ENCODE measurements at regions not wholly inside any gene's neighbourhood (a gene's known extent, or its start where the extent isn't known, plus 50 kb on each side); places are given as distances from the start of the nearest gene placed in this dataset.

GRCh38 chr20:63087872-63088680 lies 81.3 kb upstream of the BHLHE23 start:
- no peak overlapping the region for H3K27ac ChIP-seq (ENCODE audit: low read depth in 1 of 3, low read length in 2 of 3)
- H3K9me3 ChIP-seq (ENCODE audit: control insufficient read depth in 2 of 2, insufficient read depth in 1 of 2, low read depth in 1 of 2, low read length in 1 of 2): no peaks in the 10 kb centered on the region
- 71 to 81% (median 75%) methylated on average over 32 of the region's 32 CpGs for WGBS, 3 donors
- no peak overlapping the region for H3K4me3 ChIP-seq (ENCODE audit: low read depth in 1 of 3, low read length in 3 of 3)
- H3K36me3 ChIP-seq (ENCODE audit: control insufficient read depth in 3 of 3, insufficient read depth in 2 of 3, low read depth in 1 of 3, low read length in 3 of 3): no peaks in the 10 kb centered on the region
- DNase-seq: no peak
- no peaks in the 10 kb centered on the region for H3K4me1 ChIP-seq (ENCODE audit: control insufficient read depth in 3 of 3, insufficient read depth in 2 of 3, low read depth in 1 of 3, low read length in 2 of 3)
- no peak for FAIRE-seq
- H3K27me3 ChIP-seq (ENCODE audit: control insufficient read depth in 3 of 3, insufficient read depth in 3 of 3, low read length in 3 of 3): peaks cover 0 to 3% (median 2%) of the 10 kb centered on the region in 3 donors

GRCh38 chr20:63087236-63087871 lies 80.6 kb upstream of the BHLHE23 start:
- FAIRE-seq (no peak), DNase-seq (no peak)
- 73 to 75% (median 75%) methylated on average over 28 to 29 of the region's 29 CpGs for WGBS, 3 donors
- Histone ChIP-seq H3K4me3 (ENCODE audit: low read depth in 1 of 3, low read length in 3 of 3) (no peak overlapping the region), H3K4me1 (ENCODE audit: control insufficient read depth in 3 of 3, insufficient read depth in 2 of 3, low read depth in 1 of 3, low read length in 2 of 3) (no peaks in the 10 kb centered on the region), H3K27ac (ENCODE audit: low read depth in 1 of 3, low read length in 2 of 3) (no peak overlapping the region), H3K36me3 (ENCODE audit: control insufficient read depth in 3 of 3, insufficient read depth in 2 of 3, low read depth in 1 of 3, low read length in 3 of 3) (no peaks in the 10 kb centered on the region), H3K27me3 (ENCODE audit: control insufficient read depth in 3 of 3, insufficient read depth in 3 of 3, low read length in 3 of 3) (peaks cover 0 to 8% (median 0%) of the 10 kb centered on the region in 3 donors), H3K9me3 (ENCODE audit: control insufficient read depth in 2 of 2, insufficient read depth in 1 of 2, low read depth in 1 of 2, low read length in 1 of 2) (no peaks in the 10 kb centered on the region)

DNA sequence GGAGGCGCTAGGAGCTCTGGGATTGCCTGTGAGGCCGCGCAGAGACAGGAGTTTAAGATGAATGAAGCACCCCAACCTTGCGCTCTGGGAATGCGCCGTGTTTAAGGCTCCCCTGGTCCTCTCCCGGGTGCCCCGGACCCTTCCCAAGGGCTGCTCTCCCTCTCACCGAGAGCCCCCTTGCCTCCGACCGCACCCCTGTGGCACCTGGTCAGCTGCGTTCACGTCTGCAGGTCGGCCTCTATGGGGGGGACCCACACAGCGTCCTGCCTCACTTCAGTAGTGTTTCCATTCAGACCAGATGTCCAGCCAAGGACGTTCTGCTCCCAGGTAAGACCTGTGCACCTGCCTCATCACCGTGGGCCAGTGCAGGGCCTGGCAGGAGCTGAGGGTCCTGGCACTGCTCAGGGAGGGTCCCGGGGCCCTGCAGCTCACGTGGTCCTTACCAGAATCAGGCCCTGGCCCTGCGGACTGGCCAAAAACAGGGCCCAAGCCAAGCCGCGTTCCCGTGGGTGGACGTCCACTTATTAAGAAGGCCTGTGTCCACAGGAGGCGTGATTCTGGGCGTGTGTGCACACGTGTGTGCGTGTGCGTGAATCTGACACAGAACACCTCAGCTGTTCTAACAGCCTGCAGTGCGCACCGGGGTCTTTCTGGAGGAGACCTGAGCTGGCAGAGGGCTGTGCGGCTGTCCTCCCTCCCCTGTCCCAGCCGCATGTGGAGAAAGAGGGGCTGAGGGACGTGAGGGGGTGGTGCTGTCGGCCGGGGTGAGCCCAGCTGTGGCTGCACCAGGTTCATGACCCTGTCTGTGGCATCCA lies 79.9 kb upstream of the BHLHE23 start:
- H3K36me3 ChIP-seq (ENCODE audit: control insufficient read depth in 3 of 3, insufficient read depth in 2 of 3, low read depth in 1 of 3, low read length in 3 of 3): no peaks in the 10 kb centered on the region
- WGBS, 3 donors: 72 to 76% (median 76%) methylated on average over 35 to 36 of the region's 36 CpGs
- H3K27me3 ChIP-seq (ENCODE audit: control insufficient read depth in 3 of 3, insufficient read depth in 3 of 3, low read length in 3 of 3): peaks cover 0 to 8% (median 0%) of the 10 kb centered on the region in 3 donors
- H3K4me3 ChIP-seq (ENCODE audit: low read depth in 1 of 3, low read length in 3 of 3): no peak overlapping the region
- H3K9me3 ChIP-seq (ENCODE audit: control insufficient read depth in 2 of 2, insufficient read depth in 1 of 2, low read depth in 1 of 2, low read length in 1 of 2): no peaks in the 10 kb centered on the region
- FAIRE-seq (no peak), DNase-seq (no peak)
- H3K4me1 ChIP-seq (ENCODE audit: control insufficient read depth in 3 of 3, insufficient read depth in 2 of 3, low read depth in 1 of 3, low read length in 2 of 3): no peaks in the 10 kb centered on the region
- no peak overlapping the region for H3K27ac ChIP-seq (ENCODE audit: low read depth in 1 of 3, low read length in 2 of 3)

- DNase-seq (no peak), FAIRE-seq (no peak)
- no peak overlapping the region for H3K4me3 ChIP-seq (ENCODE audit: low read depth in 1 of 3, low read length in 3 of 3)
- H3K27me3 ChIP-seq (ENCODE audit: control insufficient read depth in 3 of 3, insufficient read depth in 3 of 3, low read length in 3 of 3): peaks cover 1 to 8% (median 2%) of the 10 kb centered on the region in 3 donors
- no peak overlapping the region for H3K27ac ChIP-seq (ENCODE audit: low read depth in 1 of 3, low read length in 2 of 3)
- no peaks in the 10 kb centered on the region for H3K36me3 ChIP-seq (ENCODE audit: control insufficient read depth in 3 of 3, insufficient read depth in 2 of 3, low read depth in 1 of 3, low read length in 3 of 3)
- no peaks in the 10 kb centered on the region for H3K4me1 ChIP-seq (ENCODE audit: control insufficient read depth in 3 of 3, insufficient read depth in 2 of 3, low read depth in 1 of 3, low read length in 2 of 3)
- H3K9me3 ChIP-seq (ENCODE audit: control insufficient read depth in 2 of 2, insufficient read depth in 1 of 2, low read depth in 1 of 2, low read length in 1 of 2): no peaks in the 10 kb centered on the region
- WGBS, 3 donors: 54 to 62% (median 58%) methylated on average over 34 of the region's 34 CpGs
Measured at GRCh38 chr20:63085151-63085861, 78.5 kb upstream of the BHLHE23 start.

DNA sequence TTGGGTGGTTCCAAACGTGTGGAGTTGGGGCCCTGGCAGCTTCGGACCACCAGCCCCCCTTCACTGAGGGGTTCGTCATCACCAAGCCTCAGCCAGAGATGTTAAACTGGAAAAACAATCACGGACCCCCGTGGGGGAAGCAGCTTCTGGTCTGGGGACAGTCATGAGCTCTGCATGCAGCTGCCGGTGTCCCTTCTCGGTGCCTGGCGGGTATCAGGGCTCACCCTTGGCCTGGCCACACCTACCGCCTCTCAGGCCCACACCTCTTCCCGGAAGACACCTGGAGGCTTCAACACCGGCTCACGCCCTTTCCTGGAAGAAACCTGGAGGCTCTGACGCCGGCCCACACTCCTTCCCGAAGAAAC lies 77.8 kb upstream of the BHLHE23 start:
- Histone ChIP-seq H3K4me1 (ENCODE audit: control insufficient read depth in 3 of 3, insufficient read depth in 2 of 3, low read depth in 1 of 3, low read length in 2 of 3) (no peaks in the 10 kb centered on the region), H3K27me3 (ENCODE audit: control insufficient read depth in 3 of 3, insufficient read depth in 3 of 3, low read length in 3 of 3) (peaks cover 2 to 8% (median 2%) of the 10 kb centered on the region in 3 donors), H3K9me3 (ENCODE audit: control insufficient read depth in 2 of 2, insufficient read depth in 1 of 2, low read depth in 1 of 2, low read length in 1 of 2) (peaks cover 0 to 4% of the 10 kb centered on the region in 2 donors), H3K4me3 (ENCODE audit: low read depth in 1 of 3, low read length in 3 of 3) (no peak overlapping the region), H3K36me3 (ENCODE audit: control insufficient read depth in 3 of 3, insufficient read depth in 2 of 3, low read depth in 1 of 3, low read length in 3 of 3) (no peaks in the 10 kb centered on the region), H3K27ac (ENCODE audit: low read depth in 1 of 3, low read length in 2 of 3) (no peak overlapping the region)
- whole genome bisulfite sequencing, 3 donors: 40 to 60% (median 43%) methylated on average over 15 of the region's 15 CpGs
- no peak for DNase-seq
- no peak for FAIRE-seq

DNA sequence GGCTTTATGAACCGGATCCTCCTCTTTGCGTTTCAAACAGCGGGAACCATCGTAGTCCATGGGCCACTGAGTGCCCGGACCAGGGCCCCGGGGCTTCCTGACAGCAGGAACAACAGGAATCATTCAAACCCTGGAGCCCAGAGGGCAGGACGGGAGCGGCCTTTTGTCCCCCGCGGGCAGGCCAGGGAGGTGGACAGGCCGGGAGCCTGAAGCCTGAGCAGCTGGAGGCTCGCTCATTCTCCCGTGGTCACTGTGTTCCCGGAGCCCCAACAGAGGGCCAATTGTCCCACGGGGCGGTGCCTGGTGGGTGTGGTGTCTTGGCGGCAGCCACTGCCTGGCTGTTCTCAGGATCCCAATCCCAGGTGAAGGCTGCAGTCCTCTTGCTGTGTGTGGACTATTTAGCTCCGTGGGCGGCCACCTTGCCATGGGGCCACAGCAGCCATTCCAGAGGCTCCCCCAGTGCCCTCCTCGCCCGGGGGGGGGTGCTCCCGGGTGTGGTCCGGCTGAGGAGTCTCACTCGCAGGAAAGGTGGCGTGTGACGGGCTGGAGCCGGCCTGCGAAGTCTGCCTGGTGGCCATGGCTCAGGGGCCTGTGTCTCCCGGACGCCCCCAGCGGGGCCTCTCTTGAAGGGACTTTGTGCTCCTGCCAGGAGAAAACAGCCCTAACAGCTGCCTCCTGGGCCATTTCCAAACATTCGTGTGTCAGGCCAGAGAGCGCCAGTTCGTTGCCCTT lies 77.2 kb upstream of the BHLHE23 start:
- Histone ChIP-seq H3K4me1 (ENCODE audit: control insufficient read depth in 3 of 3, insufficient read depth in 2 of 3, low read depth in 1 of 3, low read length in 2 of 3) (no peaks in the 10 kb centered on the region), H3K36me3 (ENCODE audit: control insufficient read depth in 3 of 3, insufficient read depth in 2 of 3, low read depth in 1 of 3, low read length in 3 of 3) (no peaks in the 10 kb centered on the region), H3K9me3 (ENCODE audit: control insufficient read depth in 2 of 2, insufficient read depth in 1 of 2, low read depth in 1 of 2, low read length in 1 of 2) (peaks cover 0 to 4% of the 10 kb centered on the region in 2 donors), H3K4me3 (ENCODE audit: low read depth in 1 of 3, low read length in 3 of 3) (no peak overlapping the region), H3K27me3 (ENCODE audit: control insufficient read depth in 3 of 3, insufficient read depth in 3 of 3, low read length in 3 of 3) (peaks cover 2 to 8% (median 2%) of the 10 kb centered on the region in 3 donors), H3K27ac (ENCODE audit: low read depth in 1 of 3, low read length in 2 of 3) (no peak overlapping the region)
- FAIRE-seq: no peak
- 63 to 73% (median 65%) methylated on average over 29 to 34 of the region's 34 CpGs for WGBS, 3 donors
- no peak for DNase-seq

GRCh38 chr20:63082939-63083735 lies 76.4 kb upstream of the BHLHE23 start:
- no peak for DNase-seq
- no peak overlapping the region for H3K4me3 ChIP-seq (ENCODE audit: low read depth in 1 of 3, low read length in 3 of 3)
- H3K9me3 ChIP-seq (ENCODE audit: control insufficient read depth in 2 of 2, insufficient read depth in 1 of 2, low read depth in 1 of 2, low read length in 1 of 2): peaks cover 0 to 4% of the 10 kb centered on the region in 2 donors
- H3K27ac ChIP-seq (ENCODE audit: low read depth in 1 of 3, low read length in 2 of 3): no peak overlapping the region
- no peak for FAIRE-seq
- H3K36me3 ChIP-seq (ENCODE audit: control insufficient read depth in 3 of 3, insufficient read depth in 2 of 3, low read depth in 1 of 3, low read length in 3 of 3): no peaks in the 10 kb centered on the region
- peaks cover 2 to 5% (median 2%) of the 10 kb centered on the region in 3 donors for H3K27me3 ChIP-seq (ENCODE audit: control insufficient read depth in 3 of 3, insufficient read depth in 3 of 3, low read length in 3 of 3)
- WGBS, 3 donors: 79 to 86% (median 82%) methylated on average over 21 to 23 of the region's 23 CpGs
- no peaks in the 10 kb centered on the region for H3K4me1 ChIP-seq (ENCODE audit: control insufficient read depth in 3 of 3, insufficient read depth in 2 of 3, low read depth in 1 of 3, low read length in 2 of 3)
